ENCODE measurements at regions not wholly inside any gene's neighbourhood (a gene's known extent, or its start where the extent isn't known, plus 50 kb on each side); places are given as distances from the start of the nearest gene placed in this dataset.

DNA sequence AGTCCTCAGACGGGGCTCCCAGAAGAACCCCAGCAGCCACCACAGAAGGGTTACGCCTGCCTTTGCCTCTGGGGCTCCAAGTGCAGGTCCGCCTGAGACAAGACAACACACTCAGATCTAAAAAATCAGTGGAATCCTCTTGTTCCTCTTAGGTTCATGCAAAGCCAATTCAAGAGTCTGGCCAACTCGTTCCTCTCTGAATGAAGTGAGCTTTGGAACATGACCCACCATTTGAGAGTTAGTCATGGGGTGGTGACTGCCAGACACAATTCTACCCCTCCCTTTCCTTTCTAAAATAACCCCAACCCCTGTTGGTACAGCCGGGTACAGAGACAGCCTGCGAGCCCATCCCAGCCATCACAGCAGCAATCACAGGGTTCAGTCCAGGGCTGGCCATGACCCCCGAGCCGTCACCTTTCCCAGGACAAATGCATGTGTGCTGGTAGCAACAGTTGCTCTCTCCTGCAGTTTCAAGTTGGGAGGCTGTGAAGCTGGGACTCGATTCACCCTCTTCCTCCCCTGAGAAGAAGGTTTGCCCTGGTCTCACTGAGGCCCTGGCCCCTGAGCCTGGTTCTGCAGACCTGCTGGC lies 183.1 kb upstream of the SH3BP4 start:
- DNase-seq (ENCODE audit: low read depth in 2 of 2): no peak

DNA sequence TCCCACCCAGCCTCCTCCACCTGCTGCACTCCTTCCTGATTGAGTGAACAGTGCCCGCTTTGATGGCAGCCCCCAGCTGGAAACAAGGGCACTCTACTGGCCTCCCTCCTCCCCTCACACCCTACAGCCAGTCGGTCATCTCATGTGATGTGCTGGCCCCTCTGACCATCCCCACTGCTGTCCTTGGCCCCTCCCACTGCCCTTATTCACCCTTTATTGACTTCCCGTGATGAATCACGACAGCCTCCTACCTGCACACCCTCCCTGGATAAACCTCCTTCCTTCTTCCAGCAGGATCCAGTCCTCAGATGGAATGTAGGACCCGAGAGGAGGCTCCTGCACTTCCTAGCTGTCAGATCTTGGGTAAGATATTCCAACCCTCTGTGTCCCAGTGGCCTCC lies 186.5 kb upstream of the SH3BP4 start:
- no peak for DNase-seq (ENCODE audit: low read depth in 2 of 2)

DNA sequence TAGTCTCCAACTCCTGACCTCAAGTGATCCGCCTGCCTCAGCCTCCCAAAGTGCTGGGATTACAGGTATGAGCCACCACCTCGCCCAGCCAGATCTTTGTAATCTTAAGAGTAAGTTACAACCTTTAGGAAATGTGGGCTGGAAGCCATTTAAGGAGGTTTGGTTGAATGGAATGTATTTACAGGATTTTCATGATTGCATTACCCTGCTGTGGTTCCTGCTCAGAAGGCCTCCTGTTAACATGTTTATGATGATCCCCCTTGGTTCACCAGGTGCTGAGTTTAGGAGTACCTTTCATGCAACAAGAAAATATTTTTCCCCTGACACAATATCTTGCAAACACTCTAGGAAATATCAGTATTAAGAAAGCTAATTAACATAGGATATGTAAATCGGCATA lies 187.4 kb upstream of the SH3BP4 start:
- DNase-seq (ENCODE audit: low read depth in 2 of 2): no peak

DNA sequence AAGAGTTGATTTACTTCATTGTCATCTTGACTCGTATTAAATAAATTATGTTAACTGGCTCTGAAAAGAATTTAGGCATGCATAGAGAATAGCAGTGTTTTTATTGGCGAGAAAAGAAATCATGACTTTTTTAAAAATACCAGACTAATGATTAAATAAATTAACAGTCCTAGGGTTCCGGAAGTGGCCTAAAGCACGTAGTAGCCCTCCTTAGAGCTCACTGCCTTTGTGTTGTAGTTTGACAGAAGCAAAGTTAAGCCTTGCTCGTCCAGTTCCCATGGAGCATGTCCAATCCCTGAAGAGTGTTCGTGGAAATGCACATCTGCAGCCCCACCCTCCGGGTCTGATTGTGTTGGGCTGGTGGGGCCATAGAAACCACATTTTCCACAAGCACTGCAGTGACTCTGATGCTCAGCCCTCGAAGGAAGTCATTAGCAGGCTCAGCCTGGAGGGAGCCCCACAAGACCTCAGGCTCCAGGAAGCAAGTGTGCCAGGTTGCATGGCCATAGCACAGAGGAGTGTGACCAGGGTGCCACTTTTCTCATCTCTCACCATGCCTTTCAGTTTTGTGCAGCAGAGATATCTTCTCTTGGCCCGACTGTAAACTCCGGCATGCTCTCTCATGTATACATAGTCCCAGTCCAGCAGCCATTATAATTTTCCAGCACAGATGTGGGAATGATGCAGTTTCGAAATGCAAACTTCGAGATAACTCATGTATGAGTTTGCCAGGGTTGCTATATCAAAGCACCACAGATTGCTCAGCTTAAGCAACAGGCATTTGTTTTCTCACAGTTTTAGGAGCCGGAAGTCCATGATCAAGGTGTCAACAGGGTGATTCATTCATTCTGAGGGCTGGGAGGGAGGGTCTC lies 188.6 kb upstream of the SH3BP4 start:
- DNase-seq (ENCODE audit: low read depth in 2 of 2): no peak

DNA sequence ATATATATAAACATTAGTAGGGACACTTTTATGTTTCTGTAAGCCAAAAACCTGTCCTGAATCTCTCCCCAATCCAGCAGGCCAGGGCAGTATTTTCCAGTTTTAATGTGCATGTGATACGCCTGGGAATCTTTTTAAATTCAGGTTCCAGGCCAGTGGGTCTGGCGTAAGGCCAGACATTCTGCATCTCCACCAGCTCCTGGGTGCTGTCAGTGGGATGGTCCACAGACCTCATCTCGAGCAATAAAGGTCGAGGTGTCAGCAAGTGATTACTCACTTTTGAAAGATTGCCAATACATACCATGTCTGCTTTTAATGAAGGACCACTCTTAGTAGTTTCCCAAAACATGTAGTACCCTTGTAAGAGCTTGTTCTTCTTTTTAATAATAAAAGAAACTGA lies 189.9 kb upstream of the SH3BP4 start:
- no peak for DNase-seq (ENCODE audit: low read depth in 2 of 2)

DNA sequence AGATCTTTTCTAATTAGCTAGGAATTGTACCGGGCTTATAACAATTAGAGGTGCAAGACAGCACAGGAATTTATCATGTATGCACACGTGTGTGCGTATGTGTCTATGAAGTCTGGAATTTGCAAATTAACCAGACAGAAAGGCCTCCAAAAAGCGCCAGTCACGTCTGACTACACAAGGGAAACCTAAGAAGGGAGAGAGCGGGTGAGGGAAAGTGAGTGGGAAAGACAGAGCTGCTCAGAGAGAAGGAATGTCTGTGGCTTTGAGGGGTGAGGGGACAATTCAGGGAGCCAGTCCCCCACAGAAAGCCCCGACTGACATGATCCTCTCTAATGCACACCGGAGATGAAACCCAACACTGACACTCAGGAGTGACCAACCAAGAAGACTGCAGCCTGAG lies 197.7 kb upstream of the SH3BP4 start:
- DNase-seq (ENCODE audit: low read depth in 2 of 2): no peak

DNA sequence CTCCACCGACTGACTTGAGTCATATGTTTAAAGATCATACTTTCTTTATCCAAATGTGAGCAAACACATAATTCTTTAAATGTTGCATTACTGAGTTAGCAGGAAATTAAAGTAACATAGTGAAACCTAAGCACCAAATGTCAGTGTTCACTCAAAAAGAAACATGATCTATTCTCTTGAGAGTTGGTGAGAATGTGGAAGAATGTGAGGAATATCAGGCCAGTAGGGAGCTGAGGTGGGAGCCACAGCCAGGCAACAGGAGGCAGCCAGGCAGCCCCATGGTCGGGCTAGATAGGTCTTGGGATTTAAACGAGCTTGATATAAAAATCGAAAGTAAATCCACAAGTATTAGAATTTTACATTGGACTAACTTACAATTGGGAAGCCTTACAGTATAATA lies 198.1 kb upstream of the SH3BP4 start:
- no peak for DNase-seq (ENCODE audit: low read depth in 2 of 2)

DNA sequence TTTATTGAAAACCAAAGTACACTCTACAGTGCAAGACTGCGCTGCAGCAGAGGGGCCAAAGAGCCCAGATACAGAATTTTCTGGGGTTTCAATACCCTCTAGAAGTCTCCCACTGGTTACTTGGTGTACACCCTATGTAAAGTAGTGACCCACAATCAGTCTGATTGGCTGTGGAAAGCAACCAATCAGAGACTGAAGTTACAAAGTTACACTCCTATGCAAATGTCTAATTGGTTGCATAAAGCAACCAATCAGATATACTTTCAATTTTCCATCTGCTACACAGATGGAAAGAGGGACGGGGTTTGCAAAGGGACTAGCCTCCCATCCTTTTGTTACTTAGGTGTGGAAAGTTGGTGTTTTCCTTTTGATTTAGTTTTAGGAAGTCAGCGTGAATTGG lies 198.9 kb upstream of the SH3BP4 start:
- no peak for DNase-seq (ENCODE audit: low read depth in 2 of 2)

DNA sequence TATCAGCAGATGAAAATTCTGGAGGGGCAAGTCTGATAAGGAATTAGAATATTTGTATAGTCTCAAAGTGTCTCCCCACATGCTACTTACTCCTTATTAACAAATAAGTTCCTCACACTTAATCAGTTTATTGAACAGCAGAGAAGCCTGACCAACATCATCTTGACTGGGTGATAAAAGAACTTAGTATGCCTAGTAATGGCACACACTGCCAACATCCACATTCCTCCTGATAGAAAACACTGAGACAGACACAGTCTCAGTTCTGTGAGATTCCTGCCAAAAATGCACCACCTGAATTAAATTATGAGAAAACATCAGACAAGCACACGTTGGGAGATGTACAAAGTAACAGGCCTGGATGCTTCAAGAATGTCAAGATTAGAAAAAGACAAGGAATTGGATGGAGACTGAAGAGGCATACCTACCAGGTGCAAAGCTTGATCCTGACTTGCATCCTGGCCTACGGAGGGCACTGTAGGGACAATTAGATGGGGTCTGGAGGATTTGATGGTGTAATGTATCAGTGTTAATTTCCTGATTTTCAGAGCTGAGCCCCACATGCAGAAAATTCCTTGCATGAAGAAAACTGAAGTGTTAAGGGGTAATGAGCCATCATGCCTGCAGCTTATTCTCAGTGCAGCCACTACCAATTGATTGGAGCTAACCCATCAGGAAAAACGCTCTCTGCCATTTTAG lies 200.4 kb upstream of the SH3BP4 start:
- no peak for DNase-seq (ENCODE audit: low read depth in 2 of 2)

DNA sequence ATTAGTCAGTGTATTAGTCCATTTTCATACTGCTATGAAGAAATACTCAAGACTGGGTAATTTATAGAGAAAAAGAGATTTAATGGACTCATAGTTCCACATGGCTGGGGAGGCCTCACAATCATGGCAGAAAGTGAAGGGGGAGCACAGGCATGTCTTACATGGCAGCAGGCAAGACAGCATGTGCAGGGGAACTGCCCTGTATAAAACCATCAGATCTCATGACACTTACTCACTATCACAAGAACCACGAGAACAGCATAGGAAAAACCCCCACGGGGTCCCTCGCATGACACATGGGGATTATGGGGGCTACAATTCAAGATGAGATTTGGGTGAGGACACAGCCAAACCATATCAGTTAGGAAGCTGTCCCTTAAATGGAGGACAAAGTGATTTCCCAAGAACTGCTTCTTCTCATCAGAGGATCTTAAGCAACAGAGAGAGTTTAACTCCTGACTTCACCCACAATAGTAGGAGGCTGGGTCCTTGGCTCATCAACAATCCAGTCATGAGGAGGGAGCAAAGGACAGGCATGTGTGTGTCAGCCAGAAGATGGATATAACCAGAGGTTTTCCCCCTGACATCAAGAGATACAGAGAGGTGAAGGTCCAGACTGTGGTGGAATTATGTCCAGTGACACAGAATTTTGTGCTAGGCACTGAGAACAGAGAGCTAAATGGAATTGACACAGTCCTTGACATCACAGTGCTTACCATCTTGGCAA lies 203.8 kb upstream of the SH3BP4 start:
- DNase-seq (ENCODE audit: low read depth in 2 of 2): no peak

DNA sequence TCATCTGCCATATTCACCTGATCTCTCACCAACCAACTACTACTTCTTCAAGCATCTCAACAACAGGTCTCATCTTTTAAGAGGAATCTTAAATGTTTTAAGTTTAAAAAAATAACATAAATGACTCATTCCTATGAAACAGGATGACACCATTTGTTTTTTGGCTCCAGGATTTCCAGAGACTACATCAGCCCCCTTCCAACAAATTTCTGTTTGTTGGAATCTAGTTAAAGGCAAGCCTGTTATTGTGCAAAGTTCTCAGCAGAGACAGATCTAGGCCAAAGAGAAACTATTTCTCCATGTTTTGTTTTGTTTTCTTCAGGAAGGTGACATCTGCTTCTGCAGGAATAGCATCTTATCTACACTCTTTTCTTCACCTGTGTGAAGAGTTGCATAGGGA lies 204.8 kb upstream of the SH3BP4 start:
- DNase-seq (ENCODE audit: low read depth in 2 of 2): no peak

DNA sequence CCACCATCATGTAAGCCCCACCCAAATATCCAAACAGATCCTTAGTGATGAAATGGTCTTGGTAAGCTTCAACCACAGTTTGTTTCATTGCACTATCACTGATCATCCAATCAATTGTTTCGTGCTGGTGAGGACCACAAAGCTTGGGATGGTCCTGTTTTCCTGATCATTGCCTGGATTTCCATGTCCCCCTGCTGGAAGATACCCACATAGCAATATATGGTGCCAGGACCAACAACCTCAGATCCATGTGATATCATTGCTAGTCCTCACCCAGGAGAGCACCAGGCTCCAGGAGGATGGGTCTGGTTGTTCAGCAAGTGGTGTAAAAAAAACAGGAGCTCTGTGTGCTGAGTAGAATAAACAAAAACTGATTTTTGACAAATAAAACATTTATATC lies 206.5 kb upstream of the SH3BP4 start:
- DNase-seq (ENCODE audit: low read depth in 2 of 2): no peak

DNA sequence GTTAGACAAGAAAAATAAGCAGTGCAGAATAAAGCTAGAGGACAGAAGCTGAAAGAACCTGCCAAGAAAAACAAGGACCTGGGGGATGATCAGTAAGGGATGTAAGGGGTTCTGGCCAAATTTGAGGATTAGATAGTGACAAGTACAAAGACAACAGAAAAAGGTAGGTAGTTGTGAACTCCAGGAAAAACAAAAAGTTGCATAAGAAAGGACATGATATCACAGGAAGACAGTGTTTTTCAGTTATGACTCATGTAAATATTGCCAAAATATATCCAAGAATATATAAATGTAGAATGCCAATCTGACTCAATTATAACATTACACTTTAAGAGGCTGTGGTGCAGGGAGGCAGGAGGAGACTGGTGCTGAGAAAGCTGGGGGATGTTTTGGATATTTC lies 209.8 kb upstream of the SH3BP4 start:
- no peak for DNase-seq (ENCODE audit: low read depth in 2 of 2)

DNA sequence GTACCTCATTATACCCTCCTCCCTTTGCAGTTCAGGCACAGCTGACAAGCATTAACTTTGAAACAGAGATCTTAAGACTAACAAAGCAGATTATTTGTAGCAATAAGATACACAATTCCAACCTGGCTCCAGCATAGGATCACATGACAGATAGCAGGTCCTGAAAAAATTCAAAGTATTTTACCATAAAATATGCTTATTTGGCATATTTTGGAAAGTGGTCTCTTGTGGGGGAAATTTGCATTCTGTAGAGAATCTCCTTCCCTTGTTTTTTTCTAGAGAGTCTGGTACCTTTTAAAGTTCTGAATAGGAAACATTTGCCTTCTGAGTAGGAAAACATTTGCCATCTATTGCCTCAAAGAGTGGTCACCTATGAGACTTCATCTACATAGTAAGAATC lies 212.8 kb upstream of the SH3BP4 start:
- DNase-seq (ENCODE audit: low read depth in 2 of 2): no peak

DNA sequence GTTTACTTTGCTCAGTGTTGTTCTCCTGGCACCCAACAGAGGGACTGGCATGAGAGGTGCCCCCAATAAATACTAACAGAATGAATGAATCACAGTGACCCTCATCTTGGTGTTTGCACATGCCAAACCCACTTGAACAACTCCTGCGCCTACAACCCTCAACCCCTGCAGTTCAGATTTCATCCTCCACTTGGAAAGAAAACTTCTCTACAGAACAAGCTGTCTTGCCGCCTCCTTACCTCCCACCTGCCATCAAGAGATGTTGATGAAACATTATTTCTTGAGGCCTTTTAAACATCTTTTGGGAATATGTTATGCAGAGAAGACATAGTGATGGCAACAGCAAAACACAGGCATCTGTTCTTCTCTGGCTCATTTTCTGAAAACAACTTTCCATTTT lies 216.0 kb upstream of the SH3BP4 start:
- no peak for DNase-seq (ENCODE audit: low read depth in 2 of 2)

DNA sequence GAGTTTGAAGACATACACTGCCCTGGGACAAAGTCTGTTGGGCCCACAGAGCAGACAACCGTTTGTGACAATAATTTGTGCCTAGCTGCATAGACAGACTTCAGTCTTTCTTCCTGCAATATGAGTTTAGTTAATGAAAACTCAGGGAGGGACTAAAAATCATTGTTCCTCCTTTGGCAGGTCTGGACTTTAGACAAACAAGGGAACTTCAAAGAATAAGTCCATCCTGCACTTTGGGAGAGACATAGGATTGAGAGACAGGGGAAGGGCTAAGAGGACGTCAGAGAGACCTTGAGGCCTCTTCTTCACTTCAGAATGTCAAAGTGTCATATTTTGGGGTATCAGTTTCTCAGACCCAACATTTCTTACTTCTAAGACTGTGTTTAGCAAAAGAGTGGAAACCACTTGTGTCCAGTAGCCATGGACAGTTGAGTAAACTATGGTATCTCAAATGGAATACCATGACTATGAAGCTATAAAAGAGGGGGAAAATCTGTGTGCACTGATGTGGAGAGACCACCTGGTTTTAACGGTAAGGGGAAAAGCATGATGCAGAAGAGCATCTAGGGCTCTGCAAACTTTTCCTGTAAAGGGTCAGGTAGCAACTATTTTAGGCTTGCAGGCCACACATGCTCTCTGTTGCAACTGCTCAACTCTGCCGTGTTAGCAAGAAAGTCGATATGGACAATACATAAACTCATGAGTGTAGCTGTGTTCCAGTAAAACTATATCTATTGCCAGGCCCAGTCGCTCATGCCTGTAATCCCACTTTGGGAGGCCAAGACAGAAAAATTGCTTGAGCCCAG lies 217.8 kb upstream of the SH3BP4 start:
- no peak for DNase-seq (ENCODE audit: low read depth in 2 of 2)

DNA sequence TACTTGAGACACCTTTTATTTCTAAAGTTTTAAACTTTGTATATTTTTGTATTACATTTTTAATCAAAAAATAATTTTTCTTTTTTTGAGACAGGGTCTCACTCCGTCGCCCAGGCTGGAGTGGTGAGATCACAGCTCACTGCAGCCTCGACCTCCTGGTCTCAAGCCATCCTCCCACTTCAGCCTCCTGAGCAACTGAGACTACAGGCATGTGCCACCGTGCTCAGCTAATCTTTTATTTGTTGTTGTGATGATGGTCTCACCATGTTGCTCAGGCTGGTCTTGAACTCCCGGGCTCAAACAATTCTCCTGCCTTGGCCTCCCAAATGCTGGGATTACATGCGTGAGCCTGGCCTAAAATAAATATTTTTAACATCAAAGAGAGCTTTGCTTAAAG lies 218.7 kb upstream of the SH3BP4 start:
- DNase-seq (ENCODE audit: low read depth in 2 of 2): no peak

DNA sequence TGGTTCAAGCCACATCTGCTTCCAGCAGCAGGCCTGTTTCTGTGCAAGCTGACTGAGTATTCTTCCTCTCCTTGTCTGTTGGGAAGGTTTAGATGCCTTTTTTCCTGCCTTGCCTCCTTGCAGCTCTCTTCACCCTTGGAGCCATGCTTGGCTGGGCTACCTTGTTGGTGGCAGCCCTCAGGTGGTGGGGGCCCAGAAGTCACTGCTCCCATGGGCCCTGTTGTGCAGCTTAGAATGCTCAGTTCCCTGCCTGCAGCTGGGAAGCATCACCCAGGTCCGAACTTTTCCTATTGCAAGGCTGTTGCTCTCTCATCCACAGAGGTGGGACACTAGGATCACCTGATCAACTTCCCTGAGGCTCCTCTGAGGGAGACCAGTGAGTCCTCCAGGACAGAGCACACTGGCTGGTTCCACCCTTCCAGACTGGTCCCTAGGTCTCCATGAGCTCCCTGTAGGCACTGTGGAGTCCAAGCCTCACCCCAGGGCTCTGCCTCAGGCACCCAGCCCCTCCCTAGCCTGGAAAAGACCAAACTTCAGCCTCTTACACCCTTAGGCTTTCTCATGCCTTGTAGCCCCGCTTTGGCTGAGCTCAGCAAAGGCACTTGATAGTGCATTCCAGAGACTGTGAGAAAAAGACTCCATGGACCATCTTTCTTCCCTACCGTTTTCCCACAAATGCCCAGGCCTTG lies 219.3 kb upstream of the SH3BP4 start:
- no peak for DNase-seq (ENCODE audit: low read depth in 2 of 2)

DNA sequence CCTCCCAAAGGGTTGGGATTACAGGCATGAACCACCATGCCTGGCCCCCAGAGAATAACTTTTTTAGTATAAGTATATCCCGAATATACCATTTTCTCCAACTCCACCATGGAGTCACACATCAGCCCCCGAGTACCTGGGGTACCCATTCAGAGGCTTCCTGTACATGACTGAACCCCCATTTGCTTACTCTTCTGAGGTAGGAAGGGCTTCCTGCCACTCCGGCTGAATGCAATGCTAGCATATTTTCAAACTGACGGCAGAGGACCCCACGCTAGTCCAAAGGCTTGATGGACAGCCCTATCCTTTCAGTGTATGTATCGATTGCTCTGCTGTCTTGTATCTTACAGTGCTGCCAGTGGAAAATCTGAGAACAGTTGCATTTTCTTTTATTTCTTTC lies 220.6 kb upstream of the SH3BP4 start:
- DNase-seq (ENCODE audit: low read depth in 2 of 2): no peak

DNA sequence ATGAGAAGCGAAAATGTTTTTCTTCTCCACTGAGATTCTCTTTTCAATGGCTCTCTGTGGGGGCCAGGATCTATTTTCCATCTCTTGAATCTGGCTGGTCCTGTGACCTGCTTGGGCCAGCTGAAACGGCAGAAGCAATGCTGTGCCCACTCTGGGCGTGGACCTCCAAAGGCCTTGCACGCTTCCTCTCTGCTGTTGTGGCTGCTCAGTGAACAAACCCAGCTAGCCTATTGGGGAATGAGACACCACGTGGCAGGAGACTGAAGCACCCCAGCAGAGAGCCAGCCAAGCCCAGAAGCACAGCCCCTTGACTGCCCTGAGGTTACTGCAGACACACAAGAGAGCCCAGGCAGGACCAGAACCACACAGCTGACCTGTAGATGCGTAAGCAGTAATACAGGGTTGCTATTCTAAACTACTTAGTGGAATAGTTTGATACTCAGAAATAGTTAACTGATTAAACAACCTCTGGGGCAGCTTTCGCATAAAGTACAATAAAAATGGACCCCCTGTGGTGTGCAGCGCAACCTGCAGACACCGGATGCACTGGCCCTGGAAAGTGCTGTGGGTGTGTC lies 221.7 kb upstream of the SH3BP4 start:
- no peak for DNase-seq (ENCODE audit: low read depth in 2 of 2)
